B cell (primary cell): ENCODE measurements at regions not wholly inside any gene's neighbourhood (a gene's known extent, or its start where the extent isn't known, plus 50 kb on each side); places are given as distances from the start of the nearest gene placed in this dataset.

Source experiments
- CTCF ChIP-seq: fragments of 200-600 bp; IDR thresholded peaks from one replicate; pipeline ENCODE4 v1.8.0; 2022; ENCODE audit warnings: antibody characterized with exemption, mild to moderate bottlenecking
- EZH2 ChIP-seq: IDR thresholded peaks from 2 replicates; pipeline ENCODE4 v1.6.1; 2012; ENCODE audit warnings: borderline replicate concordance, low read depth, mild to moderate bottlenecking, moderate library complexity, low read length; ENCODE audit not compliant: insufficient read depth, poor library complexity, severe bottlenecking

- TF ChIP-seq CTCF (no peak), EZH2 (no peak)
These were observed 1064.2 kb upstream of the FAM98A start for GRCh38 chr2:34663314-34663713.
